DMS153 (cell line): ENCODE measurements at regions not wholly inside any gene's neighbourhood (a gene's known extent, or its start where the extent isn't known, plus 50 kb on each side); places are given as distances from the start of the nearest gene placed in this dataset.
"Not testable (repeated sequence)": the region's sequence is repeated elsewhere in the genome, so short reads cannot be mapped to it uniquely, and the experiment has no call there.

ENCODE experiments used
- DNase-seq: peaks from one replicate; lab custom pipeline; 2025; lab: John Stamatoyannopoulos, UW

DNA sequence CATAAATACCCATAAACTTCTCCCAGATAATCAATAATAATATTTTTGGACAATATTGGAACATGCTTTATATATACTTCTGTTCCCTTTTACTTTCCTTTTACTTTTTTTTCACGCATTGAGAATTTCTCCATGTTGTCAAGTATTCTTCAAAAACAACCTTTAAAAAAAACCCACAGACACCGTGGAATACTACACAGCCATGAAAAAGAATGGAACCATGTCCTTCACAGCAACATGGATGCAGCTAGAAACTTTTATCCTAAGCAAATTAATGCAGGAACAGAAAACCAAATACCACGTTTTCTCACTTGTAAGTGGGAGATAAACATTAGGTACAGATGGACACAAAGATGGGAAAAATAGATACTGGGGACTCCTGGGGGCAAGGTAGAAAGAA is 854.7 kb downstream of the TBC1D22A start:
- DNase-seq: no peak

DNA sequence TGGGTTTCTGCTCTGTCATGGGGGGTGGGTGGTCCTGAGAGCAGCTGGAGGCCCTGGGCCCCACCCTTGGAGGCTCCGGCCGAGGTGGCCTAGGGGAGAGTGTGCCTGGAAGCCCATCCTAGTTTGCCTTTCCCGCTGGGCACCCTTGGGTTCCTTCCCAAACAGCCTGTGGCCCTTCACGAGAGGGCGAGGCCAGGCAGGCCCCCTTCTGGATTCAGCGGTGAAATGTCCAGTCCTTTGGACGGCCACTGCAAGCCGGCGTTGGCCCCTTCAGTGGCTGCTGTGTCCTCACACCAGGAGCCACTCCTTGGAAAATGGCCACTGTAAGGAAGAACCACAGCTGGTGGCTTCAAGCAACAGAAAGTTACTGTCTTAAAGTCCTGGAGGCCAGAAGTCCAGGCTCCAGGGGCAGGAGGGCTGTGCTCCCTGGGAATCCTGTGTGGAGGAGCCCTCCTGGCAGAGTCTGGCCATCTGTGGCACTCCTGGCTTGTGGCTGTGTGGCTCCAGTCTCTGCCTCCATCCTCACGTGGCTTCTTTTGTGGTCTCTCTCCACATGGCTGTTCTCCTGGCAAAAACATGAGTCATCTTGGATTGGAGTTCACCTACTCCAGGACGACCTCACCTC is 854.1 kb downstream of the TBC1D22A start:
- no peak for DNase-seq

DNA sequence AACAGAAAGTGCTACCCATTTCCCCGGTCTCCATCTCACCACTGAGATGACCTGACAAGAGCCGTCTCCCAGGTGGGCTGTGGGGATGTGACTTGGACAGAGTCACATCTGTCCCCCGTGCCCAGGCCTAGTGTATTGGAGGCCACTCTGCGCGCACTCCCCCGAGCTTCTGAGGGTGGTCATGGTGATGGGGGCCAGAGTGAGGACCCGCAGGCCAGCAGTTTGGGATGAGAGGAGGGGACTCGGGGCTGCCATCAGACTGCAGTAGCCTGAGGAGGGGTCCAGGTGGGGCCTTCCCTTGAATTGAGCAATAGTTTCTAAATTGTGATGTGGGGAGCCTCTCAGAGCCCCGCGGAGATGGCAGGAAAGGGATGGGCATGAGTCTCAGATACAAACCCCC is 852.6 kb downstream of the TBC1D22A start:
- no peak for DNase-seq

DNA sequence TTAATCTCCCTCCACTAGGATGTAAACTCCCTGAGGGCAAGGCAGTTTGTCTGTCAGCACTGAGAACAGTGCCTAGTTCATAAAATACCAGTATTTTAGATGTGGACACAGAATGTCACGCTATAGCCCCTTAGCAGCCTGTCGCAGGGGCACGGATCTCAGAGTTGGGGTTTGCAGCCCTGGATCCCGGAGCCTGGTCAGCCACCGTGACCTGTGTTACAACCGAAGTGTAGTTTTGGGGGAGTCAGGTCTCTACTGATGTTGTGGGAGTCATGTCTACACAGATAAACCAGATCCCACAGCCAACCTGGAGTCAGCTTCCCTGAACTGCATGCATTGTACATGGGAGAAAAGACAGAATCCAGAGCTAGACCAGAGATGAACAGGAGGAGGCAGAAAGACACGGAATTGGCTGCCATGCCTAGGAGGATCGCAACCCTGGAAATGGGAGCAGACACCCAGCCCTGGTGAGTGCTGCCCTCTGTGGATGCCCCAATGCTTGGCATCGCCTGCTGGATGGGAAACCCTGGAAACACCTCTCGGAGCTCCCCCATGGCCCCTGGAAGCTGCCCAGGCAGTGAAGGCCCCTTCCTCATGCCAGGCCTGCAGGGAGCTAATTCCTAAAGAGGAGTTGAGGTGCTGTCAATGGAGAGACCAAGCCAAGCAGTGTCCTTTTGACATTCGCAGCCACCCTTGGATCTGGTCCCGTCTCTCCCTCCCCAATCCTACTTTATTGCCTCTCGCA is 851.3 kb downstream of the TBC1D22A start:
- DNase-seq: no peak

DNA sequence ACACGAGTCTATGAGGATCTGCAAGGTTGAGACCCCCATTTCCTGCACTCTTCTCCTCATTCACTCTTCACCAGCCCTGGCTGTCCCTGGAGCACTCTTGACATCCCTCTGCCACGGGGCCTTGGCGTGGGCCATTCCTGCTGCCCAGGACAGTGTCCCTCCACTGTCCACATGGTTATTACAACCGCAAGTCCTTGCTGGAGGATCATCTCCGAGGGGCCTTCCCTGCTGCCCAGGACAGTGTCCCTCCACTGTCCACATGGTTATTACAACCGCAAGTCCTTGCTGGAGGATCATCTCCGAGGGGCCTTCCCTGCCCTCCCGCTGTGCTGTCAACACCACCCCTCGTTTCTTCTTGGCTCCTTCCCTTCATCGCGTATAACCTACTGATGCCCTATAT is 850.7 kb downstream of the TBC1D22A start:
- DNase-seq: not testable (repeated sequence)

DNA sequence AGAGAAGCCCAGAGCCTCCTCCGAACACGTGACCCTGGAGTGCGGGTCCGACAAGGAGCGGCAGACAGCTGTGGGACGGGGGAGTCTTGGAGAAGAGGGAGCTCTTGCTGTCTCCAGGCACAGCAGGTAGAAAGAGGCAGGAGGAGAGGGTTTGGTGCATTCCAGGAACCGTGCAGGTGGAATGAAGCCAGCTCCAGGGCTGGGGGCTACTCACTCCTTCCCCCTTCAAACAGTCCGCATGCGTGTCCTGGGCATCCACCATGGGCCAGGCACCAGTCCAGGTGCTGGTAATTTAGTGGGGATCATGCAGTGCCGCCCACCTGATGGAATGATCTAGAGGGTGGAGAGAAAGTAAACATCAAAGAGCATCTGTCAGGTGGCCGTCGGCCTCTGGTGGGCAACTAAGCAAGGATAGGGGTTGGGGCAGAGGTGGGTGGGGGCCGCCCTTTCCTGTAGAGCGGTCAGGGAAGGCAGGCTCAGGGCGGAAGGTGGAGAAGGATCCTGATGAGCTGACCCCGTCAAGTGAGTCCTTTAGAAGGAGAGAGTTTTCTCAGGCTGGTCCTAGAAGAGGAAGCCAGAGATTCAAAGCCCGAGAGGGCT is 850.0 kb downstream of the TBC1D22A start:
- DNase-seq: no peak

DNA sequence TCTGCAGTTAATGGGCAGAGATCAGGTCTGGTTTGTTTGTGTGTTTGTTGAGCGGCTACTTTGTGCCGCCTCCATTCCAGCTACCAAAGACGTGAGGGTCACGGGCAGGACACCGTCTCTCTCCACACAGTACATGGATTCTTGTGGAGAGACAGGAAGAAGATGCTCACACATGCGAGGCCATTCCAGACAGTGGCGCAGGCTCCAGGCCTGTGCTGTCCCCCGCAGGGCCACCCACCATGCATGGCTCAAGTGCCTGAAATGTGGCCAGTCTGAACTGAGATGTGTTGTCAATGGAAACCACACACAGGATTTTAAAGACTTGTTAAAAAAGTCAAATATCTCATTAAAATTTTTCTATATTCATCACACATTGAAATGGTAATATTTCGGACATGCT is 848.3 kb downstream of the TBC1D22A start:
- DNase-seq: no peak

DNA sequence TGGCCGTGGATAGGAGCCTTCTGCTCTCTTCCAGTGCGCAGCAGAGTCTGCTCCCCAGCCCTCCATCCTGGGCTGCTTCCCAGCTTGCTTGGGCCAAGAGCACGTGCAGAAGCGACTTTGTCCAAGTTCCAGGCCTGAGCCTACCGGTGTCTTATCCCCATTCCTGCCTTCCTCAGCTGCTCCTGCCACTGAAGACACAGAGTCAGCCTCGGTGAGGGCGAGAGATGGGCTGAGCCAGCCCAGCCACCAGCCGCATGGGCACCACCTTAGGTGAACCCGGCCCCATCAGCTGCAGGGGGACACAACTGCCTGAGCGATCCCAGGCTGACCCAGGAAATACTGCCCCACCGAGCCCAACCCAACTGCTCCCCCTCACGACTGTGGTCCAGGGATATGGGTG is 847.8 kb downstream of the TBC1D22A start:
- no peak for DNase-seq

DNA sequence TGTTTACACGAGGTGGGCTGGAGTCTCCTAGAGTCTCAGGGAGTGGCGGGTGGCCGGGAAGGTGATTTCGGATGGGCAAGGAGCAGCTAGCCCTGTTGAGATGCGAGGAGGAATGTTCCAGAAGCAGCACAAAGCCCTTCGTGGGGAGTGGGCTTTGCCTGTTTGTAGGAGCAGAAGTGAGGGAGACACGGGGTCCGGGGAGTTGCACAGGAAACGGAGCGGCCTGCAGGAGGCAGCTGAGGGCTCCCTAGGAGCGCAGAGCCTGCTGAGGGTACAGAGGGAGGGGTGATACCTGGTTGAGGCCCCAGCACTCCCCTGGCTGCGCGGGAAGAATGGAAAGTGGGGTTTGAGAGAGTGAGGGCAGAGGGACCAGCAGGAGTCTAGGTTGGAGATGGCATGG is 847.2 kb downstream of the TBC1D22A start:
- DNase-seq: no peak

DNA sequence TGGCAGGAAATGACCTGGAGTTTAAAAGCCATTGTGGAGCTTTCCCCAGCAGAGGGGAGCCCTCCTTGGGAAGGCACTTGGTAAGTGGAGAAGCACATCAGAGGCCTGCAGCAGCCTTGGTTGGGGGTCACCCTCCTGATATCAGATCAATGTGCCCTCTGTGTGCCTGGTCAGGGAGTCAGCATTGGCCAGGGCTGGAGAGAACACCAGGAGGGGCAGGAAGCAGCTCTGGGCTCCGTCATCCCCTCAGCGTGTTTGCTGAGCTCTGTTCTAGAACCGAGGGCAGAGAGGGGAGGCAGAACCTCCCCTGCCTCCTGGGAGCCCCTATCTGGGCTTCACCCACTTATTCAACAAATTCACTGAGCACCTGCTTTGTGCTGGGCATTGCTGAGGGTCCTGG is 846.0 kb downstream of the TBC1D22A start:
- DNase-seq: no peak

DNA sequence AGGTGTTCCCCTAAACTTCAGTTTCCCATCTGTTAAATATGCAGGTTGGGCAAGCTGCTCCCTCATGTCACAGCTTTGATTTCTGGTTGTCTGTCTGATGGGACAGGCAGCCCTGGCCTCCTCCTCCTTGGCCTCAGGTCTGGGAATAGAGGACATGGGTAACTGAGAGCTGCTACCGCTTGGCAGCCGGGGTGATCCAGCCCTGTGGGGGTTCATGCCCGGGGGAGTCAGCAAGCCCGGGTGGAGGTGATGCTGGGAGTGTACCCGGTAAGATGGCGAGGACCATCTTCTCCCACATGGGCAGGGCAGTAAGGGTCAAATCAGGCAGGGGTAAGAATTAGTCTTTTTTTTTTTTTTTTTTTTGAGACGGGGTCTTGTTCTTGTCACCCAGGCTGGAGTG is 845.0 kb downstream of the TBC1D22A start:
- no peak for DNase-seq

DNA sequence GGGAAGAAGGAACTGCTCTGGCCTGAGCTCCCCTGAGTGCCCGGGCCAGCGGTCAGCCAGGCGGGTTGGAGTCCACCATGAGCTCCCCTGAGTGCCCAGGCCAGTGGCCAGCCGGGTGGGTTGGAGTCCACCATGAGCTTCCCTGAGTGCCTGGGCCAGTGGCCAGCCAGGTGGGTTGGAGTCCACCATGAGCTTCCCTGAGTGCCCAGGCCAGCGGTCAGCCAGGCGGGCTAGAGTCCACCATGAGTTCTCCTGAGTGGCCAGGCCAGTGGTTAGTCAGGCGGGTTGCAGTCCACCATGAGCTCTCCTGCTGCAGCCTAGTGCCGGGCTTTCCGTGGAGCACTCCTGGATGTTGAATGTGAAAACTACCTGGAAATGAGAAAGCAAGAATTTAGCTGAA is 844.0 kb downstream of the TBC1D22A start:
- no peak for DNase-seq

DNA sequence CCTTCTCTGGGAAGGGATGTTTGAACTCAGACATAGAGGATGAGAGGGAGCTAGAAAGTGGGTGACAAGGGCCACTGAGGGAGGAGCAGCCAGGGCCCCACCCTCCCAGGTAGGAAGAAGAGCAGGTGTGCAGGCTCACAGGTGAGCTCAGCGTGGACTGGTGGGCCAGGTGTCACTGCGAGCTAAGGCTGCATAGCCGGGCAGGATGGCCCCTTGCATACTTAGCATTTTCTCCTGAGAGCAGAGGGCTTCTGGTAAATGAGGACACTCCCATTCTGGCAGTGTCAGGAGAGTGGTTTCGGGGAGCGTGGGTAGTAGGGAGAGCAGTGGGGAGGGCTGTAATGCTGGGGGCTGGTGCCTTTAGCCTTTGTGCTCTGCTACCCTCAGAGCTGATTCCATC is 843.4 kb downstream of the TBC1D22A start:
- no peak for DNase-seq

DNA sequence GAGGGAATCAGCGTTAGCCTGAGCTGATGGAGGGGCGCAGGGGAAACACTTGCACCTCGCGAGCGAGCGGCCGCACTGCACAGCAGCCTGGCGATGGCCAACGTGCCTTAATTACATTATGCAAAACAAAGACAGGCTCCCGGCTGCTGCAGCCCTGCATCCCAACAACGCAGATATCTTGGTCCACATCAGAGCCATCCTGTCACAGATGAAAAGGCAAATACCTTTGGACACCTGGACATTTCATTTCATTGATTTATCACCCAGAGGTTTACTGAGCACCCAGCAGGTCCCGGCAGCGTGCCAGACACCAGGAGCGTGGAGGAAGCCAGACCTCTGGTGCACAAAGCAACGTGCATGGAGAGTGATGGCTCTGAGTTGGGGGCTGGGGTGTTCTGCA is 843.0 kb downstream of the TBC1D22A start:
- DNase-seq: no peak

DNA sequence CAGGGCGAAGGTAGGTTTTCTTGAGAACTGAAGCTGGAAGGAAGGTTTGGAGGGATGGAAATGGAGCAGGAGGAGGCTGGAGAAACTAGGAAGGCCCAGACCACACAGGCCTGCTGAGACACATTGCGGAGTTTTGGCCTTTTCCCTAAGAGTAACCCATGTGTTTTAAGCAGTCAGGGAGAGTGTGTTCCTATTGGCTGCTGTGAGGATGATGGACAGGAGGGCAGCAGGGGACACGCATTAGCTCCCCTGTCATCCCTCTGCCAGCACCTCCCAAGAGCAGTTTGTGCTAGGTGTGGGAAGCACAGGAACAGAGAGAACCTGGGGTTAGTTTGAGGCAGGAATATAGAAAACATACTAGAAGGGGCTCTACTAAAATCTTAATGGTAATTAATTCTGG is 842.1 kb downstream of the TBC1D22A start:
- DNase-seq: no peak

DNA sequence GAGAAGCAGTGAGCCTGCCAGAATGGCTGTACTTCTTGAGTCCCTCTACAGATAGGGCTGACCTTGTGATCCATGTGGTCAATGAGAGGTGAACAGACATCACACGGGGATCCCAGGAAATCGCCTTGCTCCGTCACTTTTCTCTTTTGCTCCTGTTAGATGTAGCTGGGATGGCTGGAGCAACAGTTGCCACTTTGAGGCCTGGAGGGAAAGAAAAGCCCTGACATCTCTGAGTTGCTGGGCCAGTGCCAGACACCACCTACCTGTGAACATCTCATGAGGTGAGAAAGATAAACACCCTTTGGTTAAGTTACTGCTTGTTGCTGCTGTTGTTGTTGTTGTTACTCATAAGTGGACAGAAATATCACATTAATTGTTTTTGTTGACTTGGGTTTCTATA is 840.3 kb downstream of the TBC1D22A start:
- no peak for DNase-seq

DNA sequence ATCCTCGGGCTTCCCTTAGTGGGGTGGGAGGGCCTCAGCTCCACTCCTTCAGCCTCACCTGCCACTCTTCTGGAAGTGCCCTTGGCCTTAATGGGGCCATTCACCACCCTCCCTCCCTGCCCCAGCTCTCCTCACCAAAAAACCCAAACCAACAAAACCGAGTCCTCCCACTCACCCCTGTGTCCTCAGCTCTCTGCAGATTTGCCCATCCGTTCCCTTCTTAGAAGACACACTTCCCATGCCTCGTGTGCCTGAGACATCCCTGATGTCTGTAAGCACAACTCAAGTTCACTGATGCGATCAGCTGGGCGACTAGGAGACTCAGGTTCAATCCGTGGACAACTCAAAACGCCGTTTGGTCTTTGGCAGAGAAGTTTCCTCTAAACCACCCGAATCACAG is 839.2 kb downstream of the TBC1D22A start:
- DNase-seq: no peak

DNA sequence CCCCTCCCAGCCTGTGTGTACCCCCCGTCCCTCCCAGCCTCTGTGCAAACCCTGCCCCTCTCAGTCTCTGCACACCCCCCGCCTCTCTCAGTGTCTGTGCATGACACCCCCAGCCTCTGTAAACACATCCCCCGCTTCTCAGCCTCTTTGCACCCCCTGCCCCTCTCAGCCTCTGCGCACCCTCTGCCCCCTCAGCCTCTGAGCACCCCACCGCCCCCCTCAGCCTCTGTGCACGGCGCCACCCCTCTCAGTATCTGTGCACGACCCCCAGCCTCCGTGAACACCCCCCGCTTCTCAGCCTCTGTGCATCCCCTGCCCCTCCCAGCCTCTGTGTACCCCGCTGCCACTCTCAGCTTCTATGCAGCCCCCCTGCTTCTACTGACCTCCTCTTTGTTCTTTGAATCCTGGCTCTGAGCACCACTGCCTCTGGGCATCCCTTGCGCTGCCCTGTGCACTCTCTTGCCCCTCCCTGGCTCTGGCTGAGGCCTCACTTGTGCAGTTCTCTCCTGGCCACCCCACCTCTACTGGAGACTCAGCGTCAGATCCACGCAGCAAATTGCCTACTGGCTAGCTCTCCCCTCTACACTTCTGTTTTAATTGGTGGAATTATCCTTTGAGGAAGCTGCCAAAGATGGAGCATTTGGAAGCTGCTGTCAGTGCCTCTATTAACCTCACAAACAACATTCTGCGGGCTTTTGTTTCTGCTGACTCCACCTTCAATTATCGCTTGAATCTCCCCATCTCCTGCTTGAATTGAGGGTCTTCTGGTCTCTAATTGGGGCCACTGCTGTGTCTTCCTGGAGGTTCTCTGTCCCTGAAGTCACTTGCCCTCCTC is 838.6 kb downstream of the TBC1D22A start:
- no peak for DNase-seq

DNA sequence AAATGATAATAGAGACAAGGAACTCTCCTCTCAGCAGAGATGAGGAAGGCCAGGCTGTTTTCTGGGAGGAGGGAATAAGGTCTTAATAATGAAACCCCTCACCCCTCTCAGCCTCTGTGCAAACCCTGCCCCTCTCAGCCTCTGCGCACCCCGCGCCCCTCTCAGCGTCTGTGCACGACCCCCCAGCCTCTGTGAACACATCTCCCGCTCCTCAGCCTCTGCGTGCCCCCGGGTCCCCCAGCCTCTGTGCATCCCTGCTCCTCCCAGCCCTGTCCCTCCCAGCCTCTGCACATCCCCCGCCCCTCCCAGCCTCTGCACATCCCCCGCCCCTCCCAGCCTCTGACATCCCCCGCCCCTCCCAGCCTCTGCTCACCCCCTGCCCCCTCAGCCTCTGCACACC is 837.8 kb downstream of the TBC1D22A start:
- no peak for DNase-seq

DNA sequence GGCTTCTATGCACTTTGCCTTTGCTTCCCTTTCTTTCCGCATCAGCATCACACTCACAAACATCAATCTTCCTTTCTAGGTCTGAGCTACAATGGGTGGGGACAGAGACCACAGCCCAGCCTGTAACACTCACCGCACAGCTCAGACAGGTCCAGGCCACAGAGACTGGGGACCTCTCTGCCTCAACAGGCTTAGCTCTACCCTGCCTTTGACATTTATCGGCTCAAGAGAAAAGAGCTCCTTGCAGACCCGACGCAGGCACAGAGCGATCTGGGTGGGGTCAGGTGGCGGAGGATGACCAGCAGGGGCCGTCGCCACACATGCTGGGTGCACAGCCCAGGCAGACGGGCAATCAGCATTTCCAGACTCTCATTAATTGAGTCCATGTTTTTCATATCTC is 837.3 kb downstream of the TBC1D22A start:
- DNase-seq: no peak

DNA sequence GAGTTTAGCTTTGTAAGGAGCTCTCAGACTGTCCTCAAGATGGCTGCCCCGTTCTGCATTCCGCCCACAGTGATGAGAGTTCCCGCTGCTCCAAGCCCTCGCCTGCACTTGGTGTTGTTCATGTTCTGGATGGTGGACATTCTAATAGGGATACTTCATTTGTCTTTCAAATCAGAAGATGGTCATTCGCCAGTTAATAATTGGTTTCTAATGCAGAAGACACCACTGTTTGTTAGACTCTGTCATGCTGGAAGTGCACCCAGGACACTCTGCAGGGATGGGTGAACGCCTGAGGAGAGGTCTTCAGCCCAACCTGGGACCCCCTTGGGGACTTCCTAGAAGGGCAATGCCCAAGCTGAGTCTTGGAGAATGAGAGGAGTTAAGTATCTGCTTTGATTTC is 836.4 kb downstream of the TBC1D22A start:
- no peak for DNase-seq

DNA sequence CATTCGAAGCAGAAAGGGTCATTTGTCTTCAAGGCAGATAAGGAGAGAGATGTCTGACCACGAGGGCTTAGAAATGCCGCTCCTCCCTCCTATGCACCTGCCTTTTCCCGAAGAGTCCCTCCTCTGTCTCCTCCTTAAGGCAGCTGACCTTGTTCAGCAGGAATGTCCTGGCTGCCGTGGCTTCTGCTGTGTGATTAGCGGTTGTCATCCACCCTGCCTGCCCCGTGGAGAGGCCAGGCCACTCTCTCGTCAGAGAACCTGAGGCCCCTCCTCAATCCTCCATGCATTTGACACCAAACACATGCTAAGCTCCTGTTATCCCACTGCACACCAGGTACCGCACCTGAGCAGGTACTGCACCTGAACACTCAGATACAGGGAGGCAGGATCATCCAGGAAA is 834.6 kb downstream of the TBC1D22A start:
- DNase-seq: no peak

DNA sequence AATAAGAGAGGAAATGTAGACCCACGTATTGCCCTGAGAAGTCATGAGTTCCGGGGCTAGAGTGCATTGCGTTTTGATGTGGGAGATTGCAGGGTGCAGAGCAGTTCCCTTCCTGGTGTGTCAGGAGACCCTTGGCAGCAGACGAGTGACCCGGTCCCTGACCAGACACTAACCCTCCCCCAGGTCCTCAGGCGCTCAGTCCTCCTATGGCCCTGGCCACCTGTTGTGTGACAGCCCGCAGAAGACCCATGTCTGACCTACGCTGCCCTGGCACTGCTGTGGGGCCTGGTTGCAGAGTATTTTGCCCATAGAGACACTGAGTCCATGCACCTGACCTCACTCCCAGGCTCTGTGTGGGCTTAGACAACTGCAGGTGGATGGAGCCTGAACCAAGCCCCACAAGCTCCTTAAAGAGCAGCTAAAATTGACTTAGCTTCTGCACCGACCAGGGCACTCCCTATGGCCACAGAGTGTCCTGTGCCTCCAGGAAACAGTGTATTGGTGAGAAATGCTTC is 833.8 kb downstream of the TBC1D22A start:
- DNase-seq: no peak
